Stimulated activated naive CD8-positive, alpha-beta T cell treated with anti-CD3 and anti-CD28 coated beads, Interleukin-15, amount 100 ng/mL, for 72 hours (primary cell): ENCODE measurements at regions not wholly inside any gene's neighbourhood (a gene's known extent, or its start where the extent isn't known, plus 50 kb on each side); places are given as distances from the start of the nearest gene placed in this dataset.

ENCODE experiments used
- ATAC-seq: fragments of 150-1000 bp; cut with Tn5 transposase; 2 replicates; pipeline ENCODE4 v1.10.0; 2021; ENCODE audit warnings: mild to moderate bottlenecking, moderate library complexity
- DNase-seq, 2 donors: peaks; one replicate each; pipeline ENCODE4 v3.0.0; 2021 to 2022
- H3K27ac Mint-ChIP-seq, 2 donors: one replicate each; pipeline ENCODE4 v1.8.0; 2022; ENCODE audit warnings: mild to moderate bottlenecking in 2 of 2, mixed read lengths in 2 of 2, moderate library complexity in 2 of 2
- H3K27me3 Mint-ChIP-seq: one replicate; pipeline ENCODE4 v1.8.0; 2022; ENCODE audit warnings: mixed read lengths
- H3K4me1 Mint-ChIP-seq: one replicate; pipeline ENCODE4 v1.8.0; 2022; ENCODE audit warnings: mild to moderate bottlenecking, mixed read lengths
- H3K4me3 Mint-ChIP-seq, 2 donors: one replicate each; pipeline ENCODE4 v1.8.0; 2022; ENCODE audit warnings: mild to moderate bottlenecking in 2 of 2, mixed read lengths in 2 of 2, moderate library complexity in 1 of 2
- H3K9me3 Mint-ChIP-seq, 2 donors: one replicate each; pipeline ENCODE4 v1.8.0; 2022; ENCODE audit warnings: mixed read lengths in 2 of 2

- Mint-ChIP-seq H3K27ac (no peak overlapping the region), H3K9me3 (peaks cover 8 to 13% of the 10 kb centered on the region in 2 donors), H3K27me3 (no peaks in the 10 kb centered on the region), H3K4me3 (no peak overlapping the region), H3K4me1 (no peaks in the 10 kb centered on the region)
- no peak for ATAC-seq
- no peak for DNase-seq
Observed at GRCh38 chr5:4646715-4647375, 493.3 kb upstream of the ADAMTS16 start.

- Mint-ChIP-seq H3K27me3 (no peaks in the 10 kb centered on the region), H3K9me3 (peaks cover 11 to 13% of the 10 kb centered on the region in 2 donors), H3K4me3 (no peak overlapping the region), H3K4me1 (no peaks in the 10 kb centered on the region), H3K27ac (no peak overlapping the region)
- DNase-seq, result no peak
- ATAC-seq, result no peak
Observed at GRCh38 chr5:4647955-4648354, 492.2 kb upstream of the ADAMTS16 start.

- H3K27ac Mint-ChIP-seq, result no peak overlapping the region
- no peak overlapping the region for H3K4me3 Mint-ChIP-seq
- DNase-seq (no peak), ATAC-seq (no peak)
- H3K4me1 Mint-ChIP-seq, result no peaks in the 10 kb centered on the region
- no peaks in the 10 kb centered on the region for H3K27me3 Mint-ChIP-seq
- H3K9me3 Mint-ChIP-seq, result peaks cover 7 to 14% of the 10 kb centered on the region in 2 donors
Observed at GRCh38 chr5:4651806-4652565, 488.1 kb upstream of the ADAMTS16 start.

GRCh38 chr5:4653475-4653874, 486.7 kb upstream of the ADAMTS16 start:
- Mint-ChIP-seq H3K27me3 (no peaks in the 10 kb centered on the region), H3K9me3 (peaks cover 11 to 18% of the 10 kb centered on the region in 2 donors), H3K4me3 (no peak overlapping the region), H3K27ac (no peak overlapping the region), H3K4me1 (no peaks in the 10 kb centered on the region)
- ATAC-seq (no peak), DNase-seq (no peak)

- no peaks in the 10 kb centered on the region for H3K27me3 Mint-ChIP-seq
- no peak overlapping the region for H3K4me3 Mint-ChIP-seq
- no peak overlapping the region for H3K27ac Mint-ChIP-seq
- ATAC-seq (no peak), DNase-seq (no peak)
- no peaks in the 10 kb centered on the region for H3K4me1 Mint-ChIP-seq
- peaks cover 19 to 31% of the 10 kb centered on the region in 2 donors for H3K9me3 Mint-ChIP-seq
Observed at GRCh38 chr5:4659851-4660250, 480.3 kb upstream of the ADAMTS16 start.

- no peak for ATAC-seq
- H3K4me3 Mint-ChIP-seq, result no peak overlapping the region
- H3K27ac Mint-ChIP-seq, result no peak overlapping the region
- no peaks in the 10 kb centered on the region for H3K4me1 Mint-ChIP-seq
- peaks cover 19 to 29% of the 10 kb centered on the region in 2 donors for H3K9me3 Mint-ChIP-seq
- no peak for DNase-seq
- H3K27me3 Mint-ChIP-seq, result no peaks in the 10 kb centered on the region
Observed at GRCh38 chr5:4661326-4661725, 478.8 kb upstream of the ADAMTS16 start.

- ATAC-seq, result no peak
- H3K27ac Mint-ChIP-seq, result no peak overlapping the region
Observed at GRCh38 chr5:4661836-4662235, 478.3 kb upstream of the ADAMTS16 start.

GRCh38 chr5:4662756-4663155, 477.4 kb upstream of the ADAMTS16 start:
- Mint-ChIP-seq H3K9me3 (peaks cover 19 to 29% of the 10 kb centered on the region in 2 donors), H3K27ac (no peak overlapping the region), H3K4me1 (no peaks in the 10 kb centered on the region), H3K4me3 (no peak overlapping the region), H3K27me3 (no peaks in the 10 kb centered on the region)
- ATAC-seq, result no peak
- no peak for DNase-seq

More at GRCh38 chr5:4661836-4662235, 478.3 kb upstream of the ADAMTS16 start:
- Mint-ChIP-seq H3K9me3 (peaks cover 19 to 29% of the 10 kb centered on the region in 2 donors), H3K4me1 (no peaks in the 10 kb centered on the region), H3K27me3 (no peaks in the 10 kb centered on the region), H3K4me3 (no peak overlapping the region)
- DNase-seq, result no peak

- Mint-ChIP-seq H3K4me3 (no peak overlapping the region), H3K27me3 (no peaks in the 10 kb centered on the region), H3K27ac (no peak overlapping the region), H3K9me3 (peaks cover 10 to 14% of the 10 kb centered on the region in 2 donors), H3K4me1 (no peaks in the 10 kb centered on the region)
- no peak for ATAC-seq
- no peak for DNase-seq
Observed at GRCh38 chr5:4665911-4666310, 474.2 kb upstream of the ADAMTS16 start.

GRCh38 chr5:4674166-4674565, 466.0 kb upstream of the ADAMTS16 start:
- H3K27me3 Mint-ChIP-seq, result no peaks in the 10 kb centered on the region
- no peak for ATAC-seq
- H3K4me3 Mint-ChIP-seq, result no peak overlapping the region
- peaks cover 5 to 32% of the 10 kb centered on the region in 2 donors for H3K9me3 Mint-ChIP-seq
- no peak for DNase-seq
- H3K4me1 Mint-ChIP-seq, result no peaks in the 10 kb centered on the region
- H3K27ac Mint-ChIP-seq, result no peak overlapping the region

- Mint-ChIP-seq H3K9me3 (peaks cover 0 to 26% of the 10 kb centered on the region in 2 donors), H3K4me1 (no peaks in the 10 kb centered on the region), H3K4me3 (no peak overlapping the region), H3K27me3 (no peaks in the 10 kb centered on the region), H3K27ac (no peak overlapping the region)
- ATAC-seq, result no peak
- no peak for DNase-seq
Observed at GRCh38 chr5:4676934-4677333, 463.2 kb upstream of the ADAMTS16 start.

GRCh38 chr5:4684946-4685345, 455.2 kb upstream of the ADAMTS16 start:
- no peaks in the 10 kb centered on the region for H3K27me3 Mint-ChIP-seq

GRCh38 chr5:4698596-4698995, 441.5 kb upstream of the ADAMTS16 start:
- no peak for DNase-seq
- Mint-ChIP-seq H3K4me3 (no peak overlapping the region), H3K27me3 (no peaks in the 10 kb centered on the region), H3K27ac (no peak overlapping the region), H3K4me1 (no peaks in the 10 kb centered on the region), H3K9me3 (peaks cover 0 to 7% of the 10 kb centered on the region in 2 donors)
- ATAC-seq, result no peak

More at GRCh38 chr5:4684946-4685345, 455.2 kb upstream of the ADAMTS16 start:
- H3K9me3 Mint-ChIP-seq, result peaks cover 0 to 5% of the 10 kb centered on the region in 2 donors
- no peak overlapping the region for H3K4me3 Mint-ChIP-seq
- no peak for DNase-seq
- ATAC-seq, result no peak
- no peak overlapping the region for H3K27ac Mint-ChIP-seq
- no peaks in the 10 kb centered on the region for H3K4me1 Mint-ChIP-seq

GRCh38 chr5:4699592-4699991, 440.5 kb upstream of the ADAMTS16 start:
- peaks cover 0 to 7% of the 10 kb centered on the region in 2 donors for H3K9me3 Mint-ChIP-seq
- no peak for DNase-seq
- H3K27ac Mint-ChIP-seq, result no peak overlapping the region
- H3K27me3 Mint-ChIP-seq, result no peaks in the 10 kb centered on the region
- H3K4me1 Mint-ChIP-seq, result no peaks in the 10 kb centered on the region
- H3K4me3 Mint-ChIP-seq, result no peak overlapping the region
- no peak for ATAC-seq

GRCh38 chr5:4700069-4700468, 440.1 kb upstream of the ADAMTS16 start:
- Mint-ChIP-seq H3K4me1 (no peaks in the 10 kb centered on the region), H3K9me3 (peaks cover 0 to 7% of the 10 kb centered on the region in 2 donors), H3K4me3 (no peak overlapping the region), H3K27ac (no peak overlapping the region), H3K27me3 (no peaks in the 10 kb centered on the region)
- DNase-seq (peak; percentile 9 to 11), ATAC-seq (no peak)

- no peak overlapping the region for H3K27ac Mint-ChIP-seq
- H3K27me3 Mint-ChIP-seq, result no peaks in the 10 kb centered on the region
- no peaks in the 10 kb centered on the region for H3K4me1 Mint-ChIP-seq
- DNase-seq, result no peak
- no peak overlapping the region for H3K4me3 Mint-ChIP-seq
- H3K9me3 Mint-ChIP-seq, result peaks cover 0 to 7% of the 10 kb centered on the region in 2 donors
- ATAC-seq, result no peak
Observed at GRCh38 chr5:4700871-4701270, 439.3 kb upstream of the ADAMTS16 start.
